ENCODE measurements at regions not wholly inside any gene's neighbourhood (a gene's known extent, or its start where the extent isn't known, plus 50 kb on each side); places are given as distances from the start of the nearest gene placed in this dataset.

GRCh38 chr1:222060210-222060916 lies 318.5 kb upstream of the DUSP10 start:
- Histone ChIP-seq H3K4me2 (ENCODE audit: low read length) (no peak overlapping the region), H3K9me3 (ENCODE audit: insufficient read depth, low read length) (peaks cover 6% of the 10 kb centered on the region), H3K4me3 (ENCODE audit: low read length) (no peak overlapping the region), H3K27ac (ENCODE audit: low read length) (no peak overlapping the region), H3K27me3 (ENCODE audit: low read depth, low read length) (no peaks in the 10 kb centered on the region), H2AFZ (ENCODE audit: low read depth, low read length) (no peak overlapping the region), H3K4me1 (ENCODE audit: low read length) (peaks cover 9% of the 10 kb centered on the region), H3K9ac (ENCODE audit: low read length) (no peak overlapping the region), H3K36me3 (replicated peaks; ENCODE audit: low read depth, low read length) (no peaks in the 10 kb centered on the region), H3K79me2 (ENCODE audit: low read length) (no peaks in the 10 kb centered on the region), H4K20me1 (ENCODE audit: insufficient read depth, low read length) (no peaks in the 10 kb centered on the region)
- TF ChIP-seq CTCF (IDR thresholded peaks at IDR 0.05; ENCODE audit: low read depth, low read length) (no peak), EZH2phosphoT487 (IDR thresholded peaks at IDR 0.05; ENCODE audit: low read depth) (no peak)

GRCh38 chr1:222058249-222058648 lies 316.4 kb upstream of the DUSP10 start:
- Histone ChIP-seq H3K9ac (ENCODE audit: low read length) (no peak overlapping the region), H3K79me2 (ENCODE audit: low read length) (no peaks in the 10 kb centered on the region), H3K4me3 (ENCODE audit: low read length) (no peak overlapping the region), H3K4me2 (ENCODE audit: low read length) (no peak overlapping the region), H2AFZ (ENCODE audit: low read depth, low read length) (no peak overlapping the region), H3K9me3 (ENCODE audit: insufficient read depth, low read length) (no peaks in the 10 kb centered on the region), H3K27me3 (ENCODE audit: low read depth, low read length) (no peaks in the 10 kb centered on the region), H4K20me1 (ENCODE audit: insufficient read depth, low read length) (no peaks in the 10 kb centered on the region), H3K4me1 (ENCODE audit: low read length) (peaks cover 9% of the 10 kb centered on the region), H3K27ac (ENCODE audit: low read length) (no peak overlapping the region), H3K36me3 (replicated peaks; ENCODE audit: low read depth, low read length) (no peaks in the 10 kb centered on the region)
- no peak for TF ChIP-seq EZH2phosphoT487 (IDR thresholded peaks at IDR 0.05; ENCODE audit: low read depth)
- no peak for TF ChIP-seq CTCF (IDR thresholded peaks at IDR 0.05; ENCODE audit: low read depth, low read length)

GRCh38 chr1:222057162-222057561 lies 315.3 kb upstream of the DUSP10 start:
- no peak overlapping the region for H3K9ac ChIP-seq (ENCODE audit: low read length)
- peak overlapping the region; percentile 20; the same call in 1 of the 2 replicates for H3K4me2 ChIP-seq (ENCODE audit: low read length)
- no peaks in the 10 kb centered on the region for H4K20me1 ChIP-seq (ENCODE audit: insufficient read depth, low read length)
- H2AFZ ChIP-seq (ENCODE audit: low read depth, low read length) = peak overlapping the region; percentile 56
- no peaks in the 10 kb centered on the region for H3K79me2 ChIP-seq (ENCODE audit: low read length)
- H3K36me3 ChIP-seq (replicated peaks; ENCODE audit: low read depth, low read length) = no peaks in the 10 kb centered on the region
- no peaks in the 10 kb centered on the region for H3K9me3 ChIP-seq (ENCODE audit: insufficient read depth, low read length)
- H3K4me3 ChIP-seq (ENCODE audit: low read length) = no peak overlapping the region
- no peaks in the 10 kb centered on the region for H3K27me3 ChIP-seq (ENCODE audit: low read depth, low read length)
- peaks cover 9% of the 10 kb centered on the region for H3K4me1 ChIP-seq (ENCODE audit: low read length)
- H3K27ac ChIP-seq (ENCODE audit: low read length) = no peak overlapping the region
- TF ChIP-seq CTCF (IDR thresholded peaks at IDR 0.05; ENCODE audit: low read depth, low read length) = no peak
- TF ChIP-seq EZH2phosphoT487 (IDR thresholded peaks at IDR 0.05; ENCODE audit: low read depth) = no peak

GRCh38 chr1:222054416-222054815 lies 312.5 kb upstream of the DUSP10 start:
- Histone ChIP-seq H3K27ac (ENCODE audit: low read length) (no peak overlapping the region), H4K20me1 (ENCODE audit: insufficient read depth, low read length) (no peaks in the 10 kb centered on the region), H3K79me2 (ENCODE audit: low read length) (no peaks in the 10 kb centered on the region), H3K4me2 (ENCODE audit: low read length) (no peak overlapping the region), H3K9ac (ENCODE audit: low read length) (no peak overlapping the region), H2AFZ (ENCODE audit: low read depth, low read length) (no peak overlapping the region), H3K4me1 (ENCODE audit: low read length) (peaks cover 9% of the 10 kb centered on the region), H3K4me3 (ENCODE audit: low read length) (no peak overlapping the region), H3K9me3 (ENCODE audit: insufficient read depth, low read length) (no peaks in the 10 kb centered on the region), H3K27me3 (ENCODE audit: low read depth, low read length) (no peaks in the 10 kb centered on the region), H3K36me3 (replicated peaks; ENCODE audit: low read depth, low read length) (no peaks in the 10 kb centered on the region)
- TF ChIP-seq CTCF (IDR thresholded peaks at IDR 0.05; ENCODE audit: low read depth, low read length) (no peak), EZH2phosphoT487 (IDR thresholded peaks at IDR 0.05; ENCODE audit: low read depth) (no peak)
